A549 (cell line): ENCODE measurements at regions not wholly inside any gene's neighbourhood (a gene's known extent, or its start where the extent isn't known, plus 50 kb on each side); places are given as distances from the start of the nearest gene placed in this dataset.
A peak's percentile ranks its signal among the peaks of the same experiment; 100 is the strongest.

Experiments used
- ATAC-seq, 2 experiments: fragments of 200-7000 bp in 1 of 2; fragments of >200 bp in 1 of 2; cut with Nextera tagmentation in 1 of 2; cut with Tn5 transposase in 1 of 2; 3 replicates each; pipeline versions ENCODE4 v1.8.0 to v1.9.1; 2018 to 2020; ENCODE audit warnings: mild to moderate bottlenecking in 1 of 2, moderate library complexity in 1 of 2
- CTCF ChIA-PET: fragments of 300-600 bp; sonication (Branson Sonifier 250); formaldehyde crosslinking; extraction: SDS; loops from one replicate; lab custom pipeline; 2021; ENCODE audit warnings: antibody characterized with exemption, inconsistent platforms; lab: Yijun Ruan, JAX
- POLR2A ChIA-PET: fragments of 350-600 bp; formaldehyde crosslinking; extraction: SDS; loops from one replicate; lab custom pipeline; 2021; ENCODE audit warnings: antibody characterized with exemption, inconsistent platforms; lab: Yijun Ruan, JAX
- DNase-seq, 2 experiments: peaks; one replicate each; pipeline versions ENCODE4 v3.0.0 to v3.0.0-alpha.2; 2011 to 2016; ENCODE audit warnings: low read depth in 1 of 2, low spot score in 1 of 2
- FAIRE-seq: peaks from 2 replicates; lab custom pipeline; 2011; peaks lifted over from hg19 to GRCh38; lab: Jason Lieb, UNC
- H3K27ac ChIP-seq, 2 experiments: fragments of >200 bp; sonication (Bioruptor Twin); formaldehyde crosslinking; 3 replicates each; pipeline ENCODE4 v1.5.1; 2016 to 2017
- H3K4me1 ChIP-seq: fragments of >200 bp; sonication (Bioruptor Twin); formaldehyde crosslinking; 3 replicates; pipeline ENCODE4 v1.6.1; 2016
- H3K4me2 ChIP-seq: fragments of >200 bp; sonication (Bioruptor Twin); formaldehyde crosslinking; 3 replicates; pipeline ENCODE4 v1.6.1; 2016
- H3K4me3 ChIP-seq: fragments of >200 bp; sonication (Bioruptor Twin); formaldehyde crosslinking; 3 replicates; pipeline ENCODE4 v1.5.1; 2016
- H3K9me3 ChIP-seq: fragments of >200 bp; sonication (Bioruptor Twin); formaldehyde crosslinking; 3 replicates; pipeline ENCODE4 v1.6.1; 2016
- BCL3 ChIP-seq: fragments of >200 bp; sonication (Bioruptor Twin); formaldehyde crosslinking; IDR thresholded peaks from 3 replicates; pipeline ENCODE4 v1.6.1; 2016
- CHD4 ChIP-seq: fragments of 200-600 bp; sonication (generic); IDR thresholded peaks from 2 replicates; pipeline ENCODE4 v1.6.1; 2016; ENCODE audit warnings: antibody characterized with exemption, mild to moderate bottlenecking, borderline replicate concordance
- E2F6 ChIP-seq: IDR thresholded peaks from 2 replicates; pipeline ENCODE4 v1.6.1; 2012; ENCODE audit warnings: low read depth, borderline replicate concordance
- ESRRA ChIP-seq: fragments of 150-350 bp; IDR thresholded peaks from 2 replicates; pipeline ENCODE4 v1.6.1; 2014; ENCODE audit warnings: mild to moderate bottlenecking, low read length, borderline replicate concordance
- FOSB ChIP-seq: fragments of 250-450 bp; sonication (Bioruptor Pico); IDR thresholded peaks from 2 replicates; pipeline ENCODE4 v1.5.0; 2020; ENCODE audit warnings: mild to moderate bottlenecking, moderate library complexity
- GATA3 ChIP-seq: IDR thresholded peaks from 2 replicates; pipeline ENCODE4 v1.6.1; 2012; ENCODE audit warnings: borderline replicate concordance
- HES2 ChIP-seq: fragments of >200 bp; sonication (Bioruptor Twin); formaldehyde crosslinking; IDR thresholded peaks from 2 replicates; pipeline ENCODE4 v1.6.1; 2016
- HMGXB4 ChIP-seq: fragments of 250-450 bp; sonication (Bioruptor Pico); IDR thresholded peaks from 2 replicates; pipeline ENCODE4 v1.5.0; 2021; ENCODE audit warnings: mild to moderate bottlenecking, moderate library complexity, borderline replicate concordance
- HOXB13 ChIP-seq: fragments of 250-450 bp; sonication (Bioruptor Pico); IDR thresholded peaks from 2 replicates; pipeline ENCODE4 v1.5.0; 2020; ENCODE audit warnings: low read depth, mild to moderate bottlenecking, moderate library complexity
- HOXB5 ChIP-seq: fragments of 250-450 bp; sonication (Bioruptor Pico); IDR thresholded peaks from 2 replicates; pipeline ENCODE4 v1.5.0; 2020; ENCODE audit warnings: mild to moderate bottlenecking, moderate library complexity
- JUNB ChIP-seq: fragments of >200 bp; sonication (Bioruptor Twin); formaldehyde crosslinking; IDR thresholded peaks from 2 replicates; pipeline ENCODE4 v1.6.1; 2016
- KDM1A ChIP-seq: fragments of 200-600 bp; sonication (generic); IDR thresholded peaks from 2 replicates; pipeline ENCODE4 v1.6.1; 2016; ENCODE audit warnings: low read depth, mild to moderate bottlenecking
- KDM5A ChIP-seq: fragments of 200-600 bp; sonication (generic); IDR thresholded peaks from 2 replicates; pipeline ENCODE4 v1.6.1; 2016; ENCODE audit warnings: antibody characterized with exemption, mild to moderate bottlenecking
- MAX ChIP-seq: IDR thresholded peaks from 2 replicates; pipeline ENCODE4 v1.6.1; 2012
- MAZ ChIP-seq: fragments of 150-350 bp; IDR thresholded peaks from 2 replicates; pipeline ENCODE4 v1.6.1; 2014; ENCODE audit warnings: antibody characterized with exemption, low read depth, low read length, borderline replicate concordance
- PBX3 ChIP-seq: IDR thresholded peaks from 2 replicates; pipeline ENCODE4 v1.6.1; 2012
- RAD21 ChIP-seq, 2 experiments: fragments of >200 bp in 1 of 2; sonication (Bioruptor Twin) in 1 of 2; formaldehyde crosslinking in 1 of 2; IDR thresholded peaks in 1 of 2; conservative IDR thresholded peaks in 1 of 2; 2 replicates in 1 of 2; 3 replicates in 1 of 2; pipeline ENCODE4 v1.6.1; 2012 to 2018; ENCODE audit warnings: inconsistent platforms in 1 of 2
- RARB ChIP-seq: fragments of 250-450 bp; sonication (Bioruptor Pico); IDR thresholded peaks from 2 replicates; pipeline ENCODE4 v1.8.0; 2021; ENCODE audit warnings: mild to moderate bottlenecking, moderate library complexity
- SMC3 ChIP-seq: fragments of >200 bp; sonication (Bioruptor Twin); formaldehyde crosslinking; IDR thresholded peaks from 3 replicates; pipeline ENCODE4 v1.6.1; 2018; ENCODE audit warnings: inconsistent platforms
- SREBF2 ChIP-seq: fragments of 450-650 bp; IDR thresholded peaks from 2 replicates; pipeline ENCODE4 v1.6.1; 2014; ENCODE audit warnings: mild to moderate bottlenecking, moderate library complexity
- TFCP2L1 ChIP-seq: fragments of 250-450 bp; sonication (Bioruptor Pico); IDR thresholded peaks from 2 replicates; pipeline ENCODE4 v1.5.0; 2021; ENCODE audit warnings: mild to moderate bottlenecking
- USF2 ChIP-seq: fragments of 450-650 bp; IDR thresholded peaks from 2 replicates; pipeline ENCODE4 v1.6.1; 2014; ENCODE audit warnings: antibody characterized with exemption
- ZC3H11A ChIP-seq: fragments of 450-650 bp; IDR thresholded peaks from 2 replicates; pipeline ENCODE4 v1.6.1; 2014; ENCODE audit warnings: antibody characterized with exemption, mild to moderate bottlenecking
- ZFP36 ChIP-seq: fragments of 450-650 bp; IDR thresholded peaks from 2 replicates; pipeline ENCODE4 v1.6.1; 2014; ENCODE audit warnings: borderline replicate concordance; ENCODE audit not compliant: partially characterized antibody
- WGBS: methylation state at CpG from one replicate; pipeline ENCODE4 v1.1.6; 2017; ENCODE audit errors: missing lambda C conversion rate; 5-methylcytosine and 5-hydroxymethylcytosine counted together

GRCh38 chr2:64789466-64790320, 136.0 kb upstream of the SERTAD2 start:
- Histone ChIP-seq H3K4me3 (no peak overlapping the region), H3K4me1 (peaks cover 9% of the 10 kb centered on the region), H3K9me3 (no peaks in the 10 kb centered on the region), H3K4me2 (no peak overlapping the region), H3K27ac (no peak overlapping the region)
- FAIRE-seq (no peak), DNase-seq (no peak), ATAC-seq (no peak)
- POLR2A ChIA-PET: interaction anchor here (0.6 kb wide), 1 partner anchor 21 kb away, joined by 3 read pairs; no protein-coding TSS in a partner anchor
- 87% methylated on average over 9 of the region's 9 CpGs for WGBS
- TF ChIP-seq CHD4 (no peak), PBX3 (no peak), E2F6 (no peak), ZFP36 (no peak), ESRRA (no peak), KDM1A (no peak), TFCP2L1 (no peak), HOXB5 (CRISPR knock-in tag) (no peak), SMC3 (no peak), HES2 (no peak), JUNB (no peak), MAX (no peak), GATA3 (no peak), BCL3 (no peak), KDM5A (no peak), HMGXB4 (no peak), USF2 (no peak), FOSB (CRISPR knock-in tag) (no peak), RARB (CRISPR knock-in tag) (no peak), SREBF2 (no peak)
- CTCF ChIA-PET: interaction anchor here (1.2 to 2.5 kb wide), 5 partner anchors 9 to 136 kb away, joined by 3 to 11 read pairs (median 4); partner anchors contain the start of gene SERTAD2

- POLR2A ChIA-PET: interaction anchor here (3.2 kb wide), 1 partner anchor 138 kb away, joined by 14 read pairs; the partner anchor contains the start of gene SERTAD2
- peak in 1 of 2 experiments; percentile 41 for DNase-seq
- no peak overlapping the region for H3K27ac ChIP-seq
Observed at GRCh38 chr2:64792300-64792699, 138.6 kb upstream of the SERTAD2 start.

More at GRCh38 chr2:64792300-64792699, 138.6 kb upstream of the SERTAD2 start:
- WGBS: 81% methylated on average over 1 of the region's 1 CpG
- Histone ChIP-seq H3K4me1 (peaks cover 10% of the 10 kb centered on the region), H3K9me3 (no peaks in the 10 kb centered on the region), H3K4me3 (no peak overlapping the region), H3K4me2 (no peak overlapping the region)
- ATAC-seq (peak; percentile 51 to 70; a peak in 3 of 6 replicates), FAIRE-seq (no peak)
- TF ChIP-seq MAZ (no peak), HOXB13 (CRISPR knock-in tag) (no peak), RAD21 (conservative IDR thresholded peaks at IDR 0.05 in 1 of 2, IDR thresholded peaks at IDR 0.05 in 1 of 2) (peak in 1 of 2 experiments; percentile 21; a peak in 1 of 5 replicates), ZC3H11A (no peak), JUNB (no peak), SREBF2 (no peak)
- CTCF ChIA-PET: interaction anchor here (0.6 to 2.5 kb wide), 16 partner anchors 9 to 232 kb away, joined by 3 to 11 read pairs (median 4); no protein-coding TSS in a partner anchor
